K562 (cell line): ENCODE measurements at regions not wholly inside any gene's neighbourhood (a gene's known extent, or its start where the extent isn't known, plus 50 kb on each side); places are given as distances from the start of the nearest gene placed in this dataset.

Source experiments
- ATAC-seq: fragments of 200-7000 bp; cut with Tn5 transposase; 3 replicates; pipeline ENCODE4 v1.9.1; 2020; ENCODE audit warnings: moderate library complexity
- BruUV-seq: library from RNA; stranded (reverse); fragments of 400-500 nt; replicated peaks from 2 replicates; lab custom pipeline; 2021; lab: Mats Ljungman, UMichigan
- CTCF ChIA-PET: fragments of 300-600 bp; formaldehyde crosslinking; extraction: SDS; loops from one replicate; lab custom pipeline; 2021; ENCODE audit warnings: low intra/inter-chr PET ratio; lab: Yijun Ruan, JAX
- POLR2A ChIA-PET: fragments of 300-600, 350-650 bp; sonication (Branson Sonifier 250); formaldehyde crosslinking; extraction: SDS; loops from one replicate; lab custom pipeline; 2021; ENCODE audit warnings: antibody characterized with exemption, inconsistent platforms; lab: Yijun Ruan, JAX
- DNase-seq, 4 experiments: peaks; one replicate each; pipeline versions ENCODE4 v3.0.0 to v3.0.0-alpha.2; 2011 to 2018; ENCODE audit warnings: low spot score in 3 of 4, mixed read lengths in 3 of 4; ENCODE audit errors: extremely low read depth in 1 of 4
- FAIRE-seq: peaks from 2 replicates; lab custom pipeline; 2011; peaks lifted over from hg19 to GRCh38; lab: Jason Lieb, UNC
- H2AFZ ChIP-seq: 2 replicates; pipeline ENCODE4 v1.6.0; 2011; ENCODE audit warnings: low read depth, low read length, control low read depth, inconsistent platforms
- H3K27ac ChIP-seq: fragments of 200-600 bp; 3 replicates; pipeline ENCODE4 v1.8.0; 2011; ENCODE audit warnings: low read depth, mild to moderate bottlenecking, control low read depth, inconsistent platforms, low read length, moderate library complexity, mixed read lengths; ENCODE audit errors: extremely low read depth
- H3K27me3 ChIP-seq, 2 experiments: fragments of 300-600 bp in 1 of 2; 2 replicates in 1 of 2; 3 replicates in 1 of 2; pipeline versions ENCODE4 v1.6.0 to v1.8.0; 2011; ENCODE audit warnings: inconsistent platforms in 2 of 2, low read length in 2 of 2, mild to moderate bottlenecking in 1 of 2, mixed read lengths in 1 of 2, moderate library complexity in 1 of 2; ENCODE audit not compliant: control insufficient read depth in 2 of 2, insufficient read depth in 2 of 2
- H3K36me3 ChIP-seq: fragments of 300-600 bp; 3 replicates; pipeline ENCODE4 v1.8.0; 2011; ENCODE audit warnings: mild to moderate bottlenecking, low read length, inconsistent platforms; ENCODE audit not compliant: control insufficient read depth, insufficient read depth
- H3K4me1 ChIP-seq, 2 experiments: fragments of 200-600 bp in 1 of 2; replicated peaks in 1 of 2; 2 replicates in 1 of 2; 3 replicates in 1 of 2; pipeline versions ENCODE4 v1.5.1 to v1.8.0; 2011; ENCODE audit warnings: inconsistent platforms in 2 of 2, low read length in 2 of 2, mild to moderate bottlenecking in 1 of 2, mixed read lengths in 1 of 2, moderate library complexity in 1 of 2; ENCODE audit not compliant: control insufficient read depth in 2 of 2, insufficient read depth in 2 of 2
- H3K4me2 ChIP-seq: 2 replicates; pipeline ENCODE4 v1.6.1; 2011; ENCODE audit warnings: low read length, control low read depth, inconsistent platforms, mixed read lengths; ENCODE audit not compliant: insufficient read depth
- H3K4me3 ChIP-seq: fragments of 200-600 bp; sonication (generic), shearing (Covaris generic); 2 replicates; pipeline ENCODE4 v1.5.1; 2016; ENCODE audit warnings: control low read depth, inconsistent platforms
- H3K79me2 ChIP-seq: fragments of 200-600 bp; 3 replicates; pipeline ENCODE4 v1.8.0; 2011; ENCODE audit warnings: low read length, inconsistent platforms; ENCODE audit not compliant: control insufficient read depth, insufficient read depth
- H3K9ac ChIP-seq, 2 experiments: 2 replicates each; pipeline versions ENCODE4 v1.6.0 to v1.6.1; 2011; ENCODE audit warnings: low read depth in 2 of 2, low read length in 2 of 2, control low read depth in 1 of 2, inconsistent platforms in 1 of 2, mild to moderate bottlenecking in 1 of 2, mixed read lengths in 1 of 2; ENCODE audit not compliant: insufficient read depth in 1 of 2
- H3K9me1 ChIP-seq: one replicate; pipeline ENCODE4 v1.6.0; 2011; ENCODE audit warnings: inconsistent platforms, mild to moderate bottlenecking, low read length, moderate library complexity; ENCODE audit not compliant: control insufficient read depth, insufficient read depth
- H3K9me3 ChIP-seq: replicated peaks from 2 replicates; pipeline ENCODE4 v1.5.1; 2011; ENCODE audit warnings: low read depth, low read length, inconsistent platforms; ENCODE audit not compliant: control insufficient read depth, insufficient read depth
- H4K20me1 ChIP-seq: replicated peaks from 2 replicates; pipeline ENCODE4 v1.6.1; 2011; ENCODE audit warnings: low read length, inconsistent platforms, mixed read lengths; ENCODE audit not compliant: control insufficient read depth, insufficient read depth
- BCL6 ChIP-seq: fragments of 250-450 bp; sonication (Bioruptor Pico); IDR thresholded peaks from 2 replicates; pipeline ENCODE4 v1.4.0; 2020
- SOX6 ChIP-seq: fragments of 450-650 bp; IDR thresholded peaks from 2 replicates; pipeline ENCODE4 v1.6.1; 2014; ENCODE audit warnings: mild to moderate bottlenecking
- TEAD4 ChIP-seq, 2 experiments: sonication (generic) in 1 of 2; formaldehyde crosslinking in 1 of 2; IDR thresholded peaks; 2 replicates each; pipeline versions ENCODE4 v1.6.1 to v1.8.0; 2012 to 2022; ENCODE audit warnings: borderline replicate concordance in 1 of 2, inconsistent platforms in 1 of 2, low read length in 1 of 2, mild to moderate bottlenecking in 1 of 2, missing genetic modification reagents in 1 of 2
- ZNF407 ChIP-seq: fragments of 450-650 bp; IDR thresholded peaks from 2 replicates; pipeline ENCODE4 v1.6.1; 2016; ENCODE audit warnings: low read depth
- WGBS: fragments of 100-300 bp; shearing (Covaris generic); methylation state at CpG from one replicate; pipeline ENCODE4 v1.1.6; 2016; ENCODE audit warnings: low coverage, mixed read lengths; ENCODE audit not compliant: insufficient coverage; ENCODE audit errors: missing lambda C conversion rate; 5-methylcytosine and 5-hydroxymethylcytosine counted together
- in situ Hi-C: fragments of 300-500 bp; cut with MboI; formaldehyde crosslinking; loops from 4 replicates; pipeline ENCODE4 v1.15.0; 2018; ENCODE audit warnings: inconsistent platforms, mixed read lengths
- intact Hi-C: fragments of 100-400 bp; cut with micrococcal nuclease; formaldehyde crosslinking; loops from 2 replicates; pipeline ENCODE4 v1.14.2; 2022
- TF ChIP-seq, protein P1 (sequence below): fragments of 150-350 bp; IDR thresholded peaks from 2 replicates; pipeline ENCODE4 v1.6.1; 2014; ENCODE audit warnings: low read depth, mild to moderate bottlenecking, low read length, borderline replicate concordance

- no peak for TF ChIP-seq ZNF407
- TF ChIP-seq, all 486 proteins: peak for 0
These were observed 126.6 kb downstream of the PSMG1 start (continued) for GRCh38 chr21:39056636-39057035.

- Histone ChIP-seq H3K4me2 (no peak overlapping the region), H3K27ac (no peak overlapping the region), H3K9me1 (no peaks in the 10 kb centered on the region), H4K20me1 (no peaks in the 10 kb centered on the region; the same call in 1 of the 2 replicates), H3K36me3 (no peaks in the 10 kb centered on the region), H3K79me2 (no peaks in the 10 kb centered on the region), H3K9ac (no peak overlapping the region), H3K27me3 (peaks cover 25 to 51% of the 10 kb centered on the region in 2 experiments; a peak in 4 of 5 replicates), H3K4me3 (no peak overlapping the region), H3K9me3 (no peaks in the 10 kb centered on the region), H3K4me1 (no peaks in the 10 kb centered on the region), H2AFZ (no peak overlapping the region)
- POLR2A ChIA-PET: interaction anchor here (1.1 to 1.2 kb wide), 2 partner anchors 26 to 98 kb away, joined by 3 read pairs; no protein-coding TSS in a partner anchor
- no TSS peak for BruUV-seq
- FAIRE-seq (no peak), DNase-seq (no peak), ATAC-seq (no peak)
- in situ Hi-C loops: no loop called here
- CTCF ChIA-PET: no interaction called here
- 1% methylated on average over 6 of the region's 6 CpGs for WGBS
- intact Hi-C loops: no loop called here
- TF ChIP-seq BCL6 (CRISPR knock-in tag): no peak
- no peak for TF ChIP-seq TEAD4 (IDR thresholded peaks at IDR 0.05; ENCODE audit: low read length)
- TF ChIP-seq TEAD4 (CRISPR knock-in tag; IDR thresholded peaks at IDR 0.05; ENCODE audit: borderline replicate concordance): no peak
- no peak for TF ChIP-seq SOX6
- TF ChIP-seq, protein P1, sequence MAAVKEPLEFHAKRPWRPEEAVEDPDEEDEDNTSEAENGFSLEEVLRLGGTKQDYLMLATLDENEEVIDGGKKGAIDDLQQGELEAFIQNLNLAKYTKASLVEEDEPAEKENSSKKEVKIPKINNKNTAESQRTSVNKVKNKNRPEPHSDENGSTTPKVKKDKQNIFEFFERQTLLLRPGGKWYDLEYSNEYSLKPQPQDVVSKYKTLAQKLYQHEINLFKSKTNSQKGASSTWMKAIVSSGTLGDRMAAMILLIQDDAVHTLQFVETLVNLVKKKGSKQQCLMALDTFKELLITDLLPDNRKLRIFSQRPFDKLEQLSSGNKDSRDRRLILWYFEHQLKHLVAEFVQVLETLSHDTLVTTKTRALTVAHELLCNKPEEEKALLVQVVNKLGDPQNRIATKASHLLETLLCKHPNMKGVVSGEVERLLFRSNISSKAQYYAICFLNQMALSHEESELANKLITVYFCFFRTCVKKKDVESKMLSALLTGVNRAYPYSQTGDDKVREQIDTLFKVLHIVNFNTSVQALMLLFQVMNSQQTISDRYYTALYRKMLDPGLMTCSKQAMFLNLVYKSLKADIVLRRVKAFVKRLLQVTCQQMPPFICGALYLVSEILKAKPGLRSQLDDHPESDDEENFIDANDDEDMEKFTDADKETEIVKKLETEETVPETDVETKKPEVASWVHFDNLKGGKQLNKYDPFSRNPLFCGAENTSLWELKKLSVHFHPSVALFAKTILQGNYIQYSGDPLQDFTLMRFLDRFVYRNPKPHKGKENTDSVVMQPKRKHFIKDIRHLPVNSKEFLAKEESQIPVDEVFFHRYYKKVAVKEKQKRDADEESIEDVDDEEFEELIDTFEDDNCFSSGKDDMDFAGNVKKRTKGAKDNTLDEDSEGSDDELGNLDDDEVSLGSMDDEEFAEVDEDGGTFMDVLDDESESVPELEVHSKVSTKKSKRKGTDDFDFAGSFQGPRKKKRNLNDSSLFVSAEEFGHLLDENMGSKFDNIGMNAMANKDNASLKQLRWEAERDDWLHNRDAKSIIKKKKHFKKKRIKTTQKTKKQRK: no peak
These were observed 128.0 kb downstream of the PSMG1 start for GRCh38 chr21:39055167-39055767.
